Neural progenitor cell (in vitro differentiated cells): ENCODE measurements at regions not wholly inside any gene's neighbourhood (a gene's known extent, or its start where the extent isn't known, plus 50 kb on each side); places are given as distances from the start of the nearest gene placed in this dataset.

Experiments
- EZH2phosphoT487 ChIP-seq: fragments of 200-600 bp; sonication (generic); IDR thresholded peaks from 2 replicates; pipeline ENCODE4 v1.6.1; 2017; ENCODE audit warnings: antibody characterized with exemption
- TF ChIP-seq, protein P1 (sequence below): fragments of 200-600 bp; sonication (generic); IDR thresholded peaks from 2 replicates; pipeline ENCODE4 v1.5.1; 2017; ENCODE audit warnings: antibody characterized with exemption, mild to moderate bottlenecking

DNA sequence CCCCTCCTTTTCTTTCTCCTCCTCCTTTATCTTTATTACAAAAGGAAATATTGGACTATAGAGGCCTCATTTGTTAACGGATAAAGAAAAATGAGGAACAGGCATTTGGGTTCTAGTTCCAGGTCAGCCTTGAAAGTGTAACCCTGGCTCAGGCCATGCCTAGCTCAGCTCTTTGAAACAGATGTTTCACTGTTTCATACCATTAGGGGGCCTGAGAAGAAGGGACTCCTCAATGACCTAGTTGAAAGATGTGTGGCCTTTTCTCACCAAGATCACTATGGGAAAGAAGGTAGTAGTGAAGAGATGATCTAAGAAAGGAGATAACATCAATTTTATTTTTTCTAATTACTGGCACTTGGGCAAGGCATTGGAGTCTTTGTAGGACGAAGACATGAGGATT, 952.7 kb downstream of the SLC4A3 start:
- TF ChIP-seq EZH2phosphoT487, result no peak
- TF ChIP-seq, protein P1, sequence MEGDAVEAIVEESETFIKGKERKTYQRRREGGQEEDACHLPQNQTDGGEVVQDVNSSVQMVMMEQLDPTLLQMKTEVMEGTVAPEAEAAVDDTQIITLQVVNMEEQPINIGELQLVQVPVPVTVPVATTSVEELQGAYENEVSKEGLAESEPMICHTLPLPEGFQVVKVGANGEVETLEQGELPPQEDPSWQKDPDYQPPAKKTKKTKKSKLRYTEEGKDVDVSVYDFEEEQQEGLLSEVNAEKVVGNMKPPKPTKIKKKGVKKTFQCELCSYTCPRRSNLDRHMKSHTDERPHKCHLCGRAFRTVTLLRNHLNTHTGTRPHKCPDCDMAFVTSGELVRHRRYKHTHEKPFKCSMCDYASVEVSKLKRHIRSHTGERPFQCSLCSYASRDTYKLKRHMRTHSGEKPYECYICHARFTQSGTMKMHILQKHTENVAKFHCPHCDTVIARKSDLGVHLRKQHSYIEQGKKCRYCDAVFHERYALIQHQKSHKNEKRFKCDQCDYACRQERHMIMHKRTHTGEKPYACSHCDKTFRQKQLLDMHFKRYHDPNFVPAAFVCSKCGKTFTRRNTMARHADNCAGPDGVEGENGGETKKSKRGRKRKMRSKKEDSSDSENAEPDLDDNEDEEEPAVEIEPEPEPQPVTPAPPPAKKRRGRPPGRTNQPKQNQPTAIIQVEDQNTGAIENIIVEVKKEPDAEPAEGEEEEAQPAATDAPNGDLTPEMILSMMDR, result no peak
